Esophagus squamous epithelium (tissue), 4 donors: ENCODE measurements at regions not wholly inside any gene's neighbourhood (a gene's known extent, or its start where the extent isn't known, plus 50 kb on each side); places are given as distances from the start of the nearest gene placed in this dataset.

Experiments used
- CTCF ChIP-seq, 6 experiments: fragments of 450-650 bp in 4 of 6; fragments of 200-600 bp in 2 of 6; sonication (generic) in 2 of 6; IDR thresholded peaks; one replicate each; pipeline ENCODE4 v1.5.1; 2016 to 2019; ENCODE audit warnings: antibody characterized with exemption in 6 of 6, mild to moderate bottlenecking in 4 of 6, moderate library complexity in 4 of 6
- POLR2A ChIP-seq, 4 donors: fragments of 450-650 bp; IDR thresholded peaks; one replicate each; pipeline ENCODE4 v1.6.1; 2017; ENCODE audit warnings: antibody characterized with exemption in 4 of 4, mild to moderate bottlenecking in 4 of 4, moderate library complexity in 3 of 4

- TF ChIP-seq CTCF (IDR thresholded peaks at IDR 0.05) (no peak), POLR2A (IDR thresholded peaks at IDR 0.05) (no peak)
Measured at GRCh38 chr5:74009502-74009901, 383.5 kb downstream of the ARHGEF28 start.
